NCI-H748 (cell line): ENCODE measurements at regions not wholly inside any gene's neighbourhood (a gene's known extent, or its start where the extent isn't known, plus 50 kb on each side); places are given as distances from the start of the nearest gene placed in this dataset.

Source experiments
- DNase-seq: peaks from one replicate; lab custom pipeline; 2025; ENCODE audit not compliant: unreplicated experiment; lab: John Stamatoyannopoulos, UW

GRCh38 chr13:99893567-99893966, 78.0 kb downstream of the ZIC5 start:
- DNase-seq = no peak

DNA sequence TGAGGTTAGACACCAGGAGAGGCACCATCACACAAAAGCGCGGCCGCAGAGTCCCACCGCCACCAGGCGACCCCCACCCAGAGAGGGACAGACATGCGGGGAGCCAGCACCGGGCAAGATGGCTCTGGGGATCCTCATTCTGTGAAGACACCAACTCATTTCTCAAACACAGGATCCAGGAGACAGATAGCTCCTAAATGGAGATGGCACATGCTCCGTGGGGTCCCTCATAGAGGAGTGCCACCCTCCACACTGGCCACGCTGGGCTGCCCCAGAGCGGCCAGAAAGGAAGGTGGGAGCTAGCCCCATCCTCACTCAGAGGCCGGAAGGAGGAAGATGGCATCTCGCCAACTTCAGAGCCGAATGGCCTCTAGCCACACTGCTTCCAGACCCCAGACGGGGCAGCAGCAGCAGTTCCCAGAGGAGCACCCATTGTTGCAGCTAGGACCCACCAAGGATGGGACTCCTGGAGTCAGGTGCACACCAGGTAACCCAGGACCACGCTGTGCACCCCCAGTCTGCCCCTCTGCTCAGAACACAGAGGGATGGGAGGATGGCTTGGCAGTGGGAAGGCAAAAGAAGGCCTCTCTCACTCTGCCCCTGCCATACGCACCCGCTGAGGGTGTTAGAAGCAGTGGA, 78.6 kb downstream of the ZIC5 start:
- DNase-seq = no peak

DNA sequence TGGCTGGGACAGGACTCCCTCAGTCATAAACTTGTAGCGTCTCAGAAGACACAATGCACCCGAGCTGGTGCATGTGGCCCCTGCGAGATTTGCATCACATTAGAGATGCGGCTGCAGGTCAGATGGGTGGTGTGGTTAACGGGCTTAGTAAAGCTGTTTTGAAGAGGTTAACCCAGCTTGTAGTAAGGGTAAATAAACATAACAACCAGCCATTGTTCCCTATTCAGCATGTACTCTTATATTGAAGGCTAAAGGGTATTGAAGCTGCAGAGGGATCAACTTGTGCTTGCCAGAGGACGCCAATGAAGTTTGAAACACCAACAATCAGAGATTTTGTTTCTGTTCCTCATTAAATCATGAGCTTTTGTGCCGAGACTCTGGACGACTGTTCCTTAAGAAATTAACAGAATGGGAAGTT, 79.4 kb downstream of the ZIC5 start:
- DNase-seq = peak; percentile 79

- DNase-seq = no peak
Observed at GRCh38 chr13:99886706-99887105, 84.9 kb downstream of the ZIC5 start.

- DNase-seq = no peak
Observed at GRCh38 chr13:99884913-99885312, 86.7 kb downstream of the ZIC5 start.

DNA sequence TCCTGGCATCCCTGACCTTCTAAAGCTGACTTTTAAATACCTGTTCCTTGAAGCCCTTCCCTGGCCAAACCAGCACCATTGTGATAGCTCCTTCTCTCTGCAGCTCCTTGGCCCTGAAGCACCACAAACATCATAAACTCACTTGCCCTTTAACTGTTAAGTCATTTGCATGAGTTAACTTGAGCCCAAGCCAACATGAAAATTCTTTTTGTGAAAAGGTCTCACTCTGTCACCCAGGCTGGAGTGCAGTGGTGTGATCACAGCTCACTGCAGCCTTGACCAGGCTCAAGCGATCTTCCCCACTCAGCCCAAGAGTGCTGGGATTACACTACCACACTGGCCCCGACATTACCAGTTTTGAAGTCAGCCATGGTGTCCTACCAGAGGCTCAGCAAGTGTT, 87.8 kb downstream of the ZIC5 start:
- no peak for DNase-seq

GRCh38 chr13:99878921-99879610, 92.5 kb downstream of the ZIC5 start:
- DNase-seq = no peak

DNA sequence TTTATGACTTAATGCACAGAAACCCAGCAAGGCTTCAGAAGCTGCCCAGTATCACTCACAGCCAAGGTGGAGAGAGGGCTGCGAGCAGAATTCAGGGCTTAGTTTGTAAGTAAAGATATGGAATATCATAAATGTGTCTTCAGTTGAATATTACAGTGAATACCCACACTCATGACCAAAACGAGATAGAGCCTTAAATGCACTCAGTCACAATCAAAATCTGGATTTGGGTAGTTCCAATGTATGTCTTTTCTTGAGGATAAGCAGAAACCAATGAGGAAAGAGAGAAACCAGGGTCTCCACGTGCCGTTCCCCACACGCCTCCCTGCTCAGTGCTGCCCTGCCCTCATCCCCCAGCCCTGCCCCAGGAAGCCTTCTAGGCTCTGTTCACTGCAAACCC, 94.9 kb downstream of the ZIC5 start:
- no peak for DNase-seq

DNA sequence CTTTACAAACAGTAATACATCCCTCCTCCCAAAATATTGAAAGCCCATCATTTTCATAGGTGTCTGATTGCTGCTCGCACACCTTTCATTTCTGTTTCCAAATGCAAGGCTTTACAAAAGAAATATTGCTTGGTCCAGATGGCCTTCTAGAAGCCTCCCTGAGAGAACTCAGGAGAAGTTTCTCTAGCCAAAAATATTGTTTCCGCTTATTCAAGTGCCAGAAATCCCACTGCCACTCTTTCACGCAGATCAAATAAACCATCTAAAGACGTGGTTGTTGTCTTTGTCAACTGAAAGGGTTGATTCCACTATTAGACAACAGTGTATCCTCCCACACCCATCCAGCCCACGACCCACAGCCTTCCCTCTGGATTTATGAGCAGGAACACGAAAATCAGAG, 96.2 kb downstream of the ZIC5 start:
- peak; percentile 76 for DNase-seq

DNA sequence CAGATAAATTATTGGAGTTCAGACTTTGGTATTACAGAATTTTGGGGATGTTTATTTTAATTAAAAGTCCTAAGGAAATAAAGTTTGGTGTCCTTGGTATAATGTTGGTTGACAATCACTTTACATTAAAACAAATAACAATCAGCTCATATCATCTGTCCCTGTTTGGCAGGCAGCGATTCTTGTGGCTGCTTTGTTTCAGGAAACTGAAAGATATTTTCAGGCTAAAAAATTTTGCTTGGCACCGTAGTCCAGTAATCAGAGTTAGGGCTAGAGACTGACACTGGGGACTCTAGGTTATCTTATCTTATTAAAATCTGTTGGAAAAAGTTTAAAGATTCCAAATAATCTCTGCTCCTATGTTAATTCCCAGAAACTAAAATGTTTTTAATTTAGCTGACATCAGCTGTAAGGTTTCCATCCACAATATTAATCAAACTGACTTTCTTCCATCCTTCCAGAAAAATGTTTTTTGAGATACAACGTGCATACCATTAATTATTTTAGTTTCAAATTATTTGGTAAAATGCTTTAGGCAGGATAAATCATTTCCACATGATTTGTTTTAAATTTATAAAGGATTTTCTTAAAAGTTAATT, 97.6 kb downstream of the ZIC5 start:
- DNase-seq = peak; percentile 27

DNA sequence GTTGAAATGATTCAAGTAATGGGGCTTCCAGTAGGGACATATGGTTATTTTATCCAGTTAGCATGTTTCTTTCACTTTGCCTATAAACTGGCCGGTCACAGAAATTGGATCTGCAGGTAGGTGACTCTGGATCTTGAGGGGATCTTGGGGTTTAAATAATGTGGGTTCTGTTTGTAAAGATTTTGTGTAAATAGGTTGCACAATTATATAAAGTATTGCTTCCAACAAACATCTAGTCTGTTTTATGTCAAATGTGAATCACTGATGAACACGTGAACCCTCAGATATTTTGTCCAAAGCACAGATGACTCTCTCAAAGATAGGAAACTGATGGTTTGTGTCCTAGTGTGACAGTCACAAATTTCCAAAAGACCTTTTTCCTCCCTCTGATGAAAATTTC, 98.4 kb downstream of the ZIC5 start:
- peak; percentile 39 for DNase-seq

DNA sequence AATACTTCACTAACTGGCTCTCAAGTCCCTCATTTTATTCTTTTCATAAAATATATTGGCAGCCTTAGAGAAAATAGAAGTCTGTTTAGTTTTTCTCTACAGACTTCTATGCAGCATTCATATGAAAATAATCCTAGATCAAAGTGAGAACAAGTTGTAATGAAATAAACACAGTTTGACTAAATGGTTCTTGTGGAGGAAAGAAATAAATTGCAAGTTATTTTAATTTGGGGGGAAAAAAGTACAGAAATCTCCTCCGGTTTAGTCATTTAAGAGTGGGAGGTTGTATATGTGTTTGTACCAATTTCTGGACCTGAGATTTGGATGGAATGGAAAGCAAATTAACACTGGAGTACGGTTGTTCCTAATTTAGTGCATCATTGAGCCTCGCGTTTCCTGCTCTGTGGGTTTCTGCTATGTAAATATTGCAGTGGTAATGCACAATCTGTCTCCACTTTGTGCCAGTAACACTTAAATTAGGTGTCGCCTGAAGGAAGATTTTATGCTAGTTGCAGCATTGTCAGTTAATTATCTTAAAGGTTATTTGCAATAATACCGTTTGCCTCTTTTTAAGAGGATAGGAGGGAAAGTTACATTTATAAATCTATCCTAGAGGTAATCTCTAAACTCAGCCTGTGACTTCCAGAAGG, 100.2 kb downstream of the ZIC5 start:
- peak; percentile 92 for DNase-seq

DNA sequence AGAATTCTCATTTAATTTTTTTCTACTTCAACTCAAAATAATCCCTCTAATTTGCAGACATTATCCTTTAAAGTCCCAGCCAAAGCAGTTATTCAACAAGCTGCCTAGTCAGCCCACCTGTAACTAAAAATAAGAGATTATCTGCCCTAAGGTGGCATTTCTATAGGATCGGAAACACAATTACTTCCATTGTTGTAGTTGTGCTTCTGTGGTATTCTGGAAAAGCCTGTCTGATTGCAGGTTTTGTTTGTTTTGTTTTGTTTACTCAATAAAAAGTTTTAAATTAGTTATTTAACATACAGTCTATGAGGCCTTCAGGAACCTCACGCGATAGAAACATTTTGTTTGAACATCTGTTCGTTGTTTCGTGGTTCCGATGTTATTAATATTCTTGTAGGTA, 101.0 kb downstream of the ZIC5 start:
- peak; percentile 95 for DNase-seq

GRCh38 chr13:99869830-99870229, 101.7 kb downstream of the ZIC5 start:
- no peak for DNase-seq

DNA sequence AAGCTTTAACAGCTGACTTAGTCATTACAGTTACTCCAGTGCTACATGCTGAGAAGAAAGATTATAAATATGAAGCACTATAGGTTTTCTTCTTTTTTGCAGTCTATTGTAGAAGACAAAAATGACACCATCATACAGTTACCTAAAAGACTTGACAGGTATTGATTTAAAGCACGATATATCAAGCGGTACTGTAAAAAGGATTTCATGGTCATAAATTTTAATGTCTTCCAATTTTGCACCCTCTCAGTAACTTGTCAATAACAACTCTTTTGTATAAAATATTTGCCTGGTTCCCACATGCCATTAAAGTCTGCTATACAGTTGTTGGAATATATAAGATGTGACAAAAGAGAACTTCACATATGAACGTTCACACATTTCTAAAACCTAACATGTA, 102.8 kb downstream of the ZIC5 start:
- DNase-seq = peak; percentile 41

GRCh38 chr13:99867535-99868257, 103.9 kb downstream of the ZIC5 start:
- DNase-seq = peak; percentile 43

- peak; percentile 28 for DNase-seq
Observed at GRCh38 chr13:99866781-99867180, 104.8 kb downstream of the ZIC5 start.

DNA sequence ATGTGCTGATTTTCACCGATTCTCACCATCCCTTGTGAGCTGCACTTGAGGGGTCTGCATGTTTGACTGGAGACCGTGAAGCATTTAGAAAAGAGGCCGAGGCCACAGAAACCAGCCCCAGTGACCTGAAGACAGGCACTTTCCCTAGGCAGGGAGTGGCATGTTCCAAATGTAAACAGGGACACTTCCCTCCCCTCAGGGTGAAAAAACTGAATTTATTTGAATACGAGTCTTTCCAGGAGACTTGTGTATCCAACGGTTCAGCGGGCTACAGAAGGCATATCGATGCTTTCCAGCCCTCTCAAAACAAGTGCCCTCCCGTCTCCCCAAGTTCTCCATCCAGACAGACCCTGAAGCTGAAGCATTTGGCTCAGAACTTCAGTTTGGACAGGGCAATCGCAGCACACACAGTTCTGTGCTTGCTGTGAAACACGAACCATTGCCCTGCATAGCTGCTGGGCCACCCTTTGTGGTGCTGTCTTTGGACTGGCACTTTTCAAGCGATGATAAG, 106.1 kb downstream of the ZIC5 start:
- DNase-seq = peak; percentile 74

DNA sequence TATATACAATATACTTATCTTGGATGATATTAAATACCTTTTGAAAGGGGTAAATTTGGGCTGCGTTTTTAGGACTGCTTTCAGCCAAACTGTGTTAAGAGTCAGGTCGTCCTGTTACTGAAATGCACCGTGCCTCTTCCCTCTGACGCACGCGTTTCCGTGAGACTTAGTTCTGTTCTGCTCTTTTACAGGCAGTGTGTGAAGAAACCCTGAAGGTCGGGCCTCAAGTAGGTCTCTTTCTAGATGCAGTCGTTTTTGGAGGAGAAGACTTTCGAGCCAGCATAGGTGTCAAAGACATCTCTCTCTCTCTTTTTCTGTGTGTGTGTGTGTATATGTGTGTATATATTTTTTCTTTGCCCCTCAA, 107.0 kb downstream of the ZIC5 start:
- no peak for DNase-seq

DNA sequence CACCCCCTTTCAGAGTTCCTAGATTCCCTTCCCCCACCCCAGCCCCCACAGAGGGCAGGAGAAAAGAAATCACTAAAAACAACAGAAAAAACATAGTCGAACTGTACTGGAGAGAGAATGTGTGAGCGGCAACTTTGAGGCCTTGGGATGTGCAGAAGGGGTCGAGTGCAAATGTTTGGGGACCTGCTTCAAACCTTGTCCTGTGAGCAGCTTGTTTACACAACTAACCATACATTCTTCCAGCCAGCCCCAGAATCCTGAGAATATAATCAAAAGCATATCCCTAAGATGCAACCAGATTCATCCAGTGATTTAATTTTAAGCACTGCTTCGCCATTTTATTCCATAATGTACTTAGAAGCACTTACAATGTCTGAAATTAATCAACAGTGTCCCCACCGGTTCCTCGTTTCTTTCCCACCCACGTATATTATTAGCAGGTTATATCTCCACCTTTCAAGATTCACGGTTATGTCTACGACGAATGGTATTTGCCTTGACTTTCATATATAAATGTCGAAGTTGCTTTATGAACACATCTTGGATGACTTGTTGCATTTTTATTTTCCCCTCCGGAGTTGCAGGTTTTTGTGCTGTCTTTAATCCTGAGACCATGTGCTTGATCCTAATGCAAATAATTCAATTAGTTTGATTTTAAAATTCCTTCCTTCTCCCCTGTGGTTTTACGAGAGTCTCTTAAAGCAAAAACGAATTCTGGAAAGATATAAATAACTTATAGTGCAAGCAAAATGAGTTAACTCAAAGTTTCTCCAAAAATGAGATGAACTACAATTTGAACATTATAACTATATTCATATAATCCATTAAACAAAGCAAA, 107.6 kb downstream of the ZIC5 start:
- no peak for DNase-seq
